OCI-LY7 (cell line): ENCODE measurements at regions not wholly inside any gene's neighbourhood (a gene's known extent, or its start where the extent isn't known, plus 50 kb on each side); places are given as distances from the start of the nearest gene placed in this dataset.

ENCODE experiments used
- EZH2phosphoT487 ChIP-seq: fragments of 200-600 bp; sonication (generic); IDR thresholded peaks from 2 replicates; pipeline ENCODE4 v1.6.1; 2018; ENCODE audit warnings: low read depth, borderline replicate concordance, mild to moderate bottlenecking, mixed run types, antibody characterized with exemption, low read length, moderate library complexity, mixed read lengths
- TF ChIP-seq, protein P1 (sequence below): fragments of 200-600 bp; sonication (generic); conservative IDR thresholded peaks from 2 replicates; pipeline ENCODE4 v1.5.1; 2014; ENCODE audit warnings: mild to moderate bottlenecking, antibody characterized with exemption, low read length, moderate library complexity, mixed read lengths

GRCh38 chr11:97259434-97259833 lies 869.6 kb downstream of the JRKL start:
- TF ChIP-seq, protein P1, sequence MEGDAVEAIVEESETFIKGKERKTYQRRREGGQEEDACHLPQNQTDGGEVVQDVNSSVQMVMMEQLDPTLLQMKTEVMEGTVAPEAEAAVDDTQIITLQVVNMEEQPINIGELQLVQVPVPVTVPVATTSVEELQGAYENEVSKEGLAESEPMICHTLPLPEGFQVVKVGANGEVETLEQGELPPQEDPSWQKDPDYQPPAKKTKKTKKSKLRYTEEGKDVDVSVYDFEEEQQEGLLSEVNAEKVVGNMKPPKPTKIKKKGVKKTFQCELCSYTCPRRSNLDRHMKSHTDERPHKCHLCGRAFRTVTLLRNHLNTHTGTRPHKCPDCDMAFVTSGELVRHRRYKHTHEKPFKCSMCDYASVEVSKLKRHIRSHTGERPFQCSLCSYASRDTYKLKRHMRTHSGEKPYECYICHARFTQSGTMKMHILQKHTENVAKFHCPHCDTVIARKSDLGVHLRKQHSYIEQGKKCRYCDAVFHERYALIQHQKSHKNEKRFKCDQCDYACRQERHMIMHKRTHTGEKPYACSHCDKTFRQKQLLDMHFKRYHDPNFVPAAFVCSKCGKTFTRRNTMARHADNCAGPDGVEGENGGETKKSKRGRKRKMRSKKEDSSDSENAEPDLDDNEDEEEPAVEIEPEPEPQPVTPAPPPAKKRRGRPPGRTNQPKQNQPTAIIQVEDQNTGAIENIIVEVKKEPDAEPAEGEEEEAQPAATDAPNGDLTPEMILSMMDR, result no peak
- no peak for TF ChIP-seq EZH2phosphoT487
